ENCODE measurements at regions not wholly inside any gene's neighbourhood (a gene's known extent, or its start where the extent isn't known, plus 50 kb on each side); places are given as distances from the start of the nearest gene placed in this dataset.

- TF ChIP-seq GATA2 (IDR thresholded peaks at IDR 0.05; ENCODE audit: low read depth, low read length) (no peak), GATA3 (IDR thresholded peaks at IDR 0.05; ENCODE audit: low read depth, low read length) (no peak)
These were observed 535.5 kb downstream of the LRRIQ3 start for GRCh38 chr1:73662526-73662925.

Measured in SH-SY5Y (cell line).